Fibroblast of the aortic adventitia (primary cell): ENCODE measurements at regions not wholly inside any gene's neighbourhood (a gene's known extent, or its start where the extent isn't known, plus 50 kb on each side); places are given as distances from the start of the nearest gene placed in this dataset.

Source experiments
- DNase-seq: peaks from one replicate; pipeline ENCODE4 v3.0.0-alpha.2; 2010; ENCODE audit warnings: low read depth
- H3K4me3 ChIP-seq: 2 replicates; pipeline ENCODE4 v1.5.1; 2011; ENCODE audit warnings: low read depth, mild to moderate bottlenecking, control low read depth, low read length, moderate library complexity
- CTCF ChIP-seq: IDR thresholded peaks from 2 replicates; pipeline ENCODE4 v1.5.1; 2011; ENCODE audit warnings: mild to moderate bottlenecking, low read length, control low read depth, inconsistent platforms; ENCODE audit not compliant: insufficient read depth

- no peak for TF ChIP-seq CTCF
Observed at GRCh38 chr4:59217910-59218631, 1982.1 kb upstream of the ADGRL3 start.

GRCh38 chr4:59222221-59222620, 1977.9 kb upstream of the ADGRL3 start:
- DNase-seq, result no peak
- no peak overlapping the region for H3K4me3 ChIP-seq
- no peak for TF ChIP-seq CTCF

More at GRCh38 chr4:59217910-59218631, 1982.1 kb upstream of the ADGRL3 start:
- no peak for DNase-seq
- no peak overlapping the region for H3K4me3 ChIP-seq

GRCh38 chr4:59223292-59223941, 1976.7 kb upstream of the ADGRL3 start:
- H3K4me3 ChIP-seq, result no peak overlapping the region
- no peak for DNase-seq
- no peak for TF ChIP-seq CTCF

- no peak overlapping the region for H3K4me3 ChIP-seq
- no peak for TF ChIP-seq CTCF
- no peak for DNase-seq
Observed at GRCh38 chr4:59238212-59238611, 1961.9 kb upstream of the ADGRL3 start.

- no peak for TF ChIP-seq CTCF
- H3K4me3 ChIP-seq, result no peak overlapping the region
- DNase-seq, result no peak
Observed at GRCh38 chr4:59240011-59240410, 1960.1 kb upstream of the ADGRL3 start.

GRCh38 chr4:59243038-59243437, 1957.1 kb upstream of the ADGRL3 start:
- H3K4me3 ChIP-seq, result no peak overlapping the region
- TF ChIP-seq CTCF, result no peak
- DNase-seq, result no peak
